OCI-M1 (cell line): ENCODE measurements at regions not wholly inside any gene's neighbourhood (a gene's known extent, or its start where the extent isn't known, plus 50 kb on each side); places are given as distances from the start of the nearest gene placed in this dataset.

Source experiments
- DNase-seq: peaks from one replicate; lab custom pipeline; 2025; lab: John Stamatoyannopoulos, UW

DNA sequence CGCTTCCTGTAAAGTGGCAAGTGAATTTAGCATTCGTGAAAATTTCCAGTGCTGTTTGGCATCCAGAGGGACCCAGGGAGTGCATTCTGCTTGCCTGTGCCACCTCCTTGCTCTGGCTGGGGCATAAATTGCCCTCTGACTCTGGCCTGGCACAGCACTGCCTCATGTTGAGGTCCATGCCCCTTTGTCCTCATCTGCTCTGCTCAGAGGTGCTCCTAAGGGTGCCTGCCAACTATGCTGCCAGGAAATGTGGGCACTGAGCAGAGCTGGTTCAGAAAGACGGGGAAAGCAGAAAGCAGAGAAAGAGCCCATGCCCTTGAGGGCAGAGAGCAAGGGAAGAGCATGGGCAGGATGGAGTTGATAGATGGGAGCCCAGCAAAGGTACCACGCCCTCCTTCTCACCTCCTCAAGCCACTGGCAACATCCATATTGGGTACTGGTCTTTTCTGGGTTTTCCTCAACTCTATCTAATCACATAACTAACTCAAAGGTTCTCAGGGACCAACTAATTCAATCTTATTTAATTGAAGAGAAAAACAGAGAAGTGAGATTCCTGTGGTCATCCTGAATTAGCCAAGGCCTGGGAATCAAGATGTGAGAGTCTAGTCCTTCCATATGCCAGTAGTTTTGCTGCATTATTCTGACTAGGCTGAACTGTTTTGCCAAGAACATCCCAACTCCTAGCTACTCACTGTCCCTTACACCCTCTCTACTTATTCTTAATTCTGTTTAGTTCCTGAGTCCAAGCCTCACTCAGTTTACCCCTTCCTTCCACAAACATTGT, 441.5 kb upstream of the TNP1 start:
- no peak for DNase-seq

DNA sequence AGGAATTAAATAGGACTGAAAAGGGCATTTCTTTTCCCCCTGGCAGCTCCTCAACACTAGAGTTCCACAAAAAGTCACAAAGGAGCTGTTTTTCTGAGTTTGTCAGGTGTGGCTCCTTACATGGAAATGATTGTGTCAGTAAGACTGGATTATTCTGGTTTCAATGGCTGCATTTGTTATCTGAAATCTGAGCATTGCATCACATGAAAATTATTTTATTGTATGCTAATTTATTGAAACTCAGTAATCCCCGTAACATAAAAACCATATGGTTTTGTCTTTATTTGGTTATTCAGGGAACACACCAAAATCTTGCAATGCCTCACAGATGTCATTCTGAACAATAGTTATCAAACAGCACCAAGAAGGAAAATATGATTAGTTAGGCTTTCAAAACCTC, 439.7 kb upstream of the TNP1 start:
- DNase-seq: no peak

DNA sequence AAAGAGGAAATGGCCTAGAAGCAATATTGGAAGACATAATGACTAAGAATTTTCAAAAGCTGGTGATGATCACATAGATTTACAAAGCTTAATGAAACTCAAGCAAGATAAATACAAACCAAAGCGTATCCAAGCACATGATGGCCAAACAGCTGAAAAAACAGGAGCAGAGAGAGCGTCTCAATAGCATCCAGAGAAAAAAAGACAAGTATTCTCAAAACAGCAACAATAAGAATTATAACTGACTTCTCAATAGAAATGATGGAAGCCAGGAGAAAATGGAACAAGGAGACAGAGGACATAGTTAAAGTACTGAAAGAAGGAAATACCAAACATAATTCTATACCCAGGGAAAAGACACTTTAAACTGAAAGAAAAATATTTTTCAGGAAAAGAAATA, 437.2 kb upstream of the TNP1 start:
- DNase-seq: peak; percentile 36

DNA sequence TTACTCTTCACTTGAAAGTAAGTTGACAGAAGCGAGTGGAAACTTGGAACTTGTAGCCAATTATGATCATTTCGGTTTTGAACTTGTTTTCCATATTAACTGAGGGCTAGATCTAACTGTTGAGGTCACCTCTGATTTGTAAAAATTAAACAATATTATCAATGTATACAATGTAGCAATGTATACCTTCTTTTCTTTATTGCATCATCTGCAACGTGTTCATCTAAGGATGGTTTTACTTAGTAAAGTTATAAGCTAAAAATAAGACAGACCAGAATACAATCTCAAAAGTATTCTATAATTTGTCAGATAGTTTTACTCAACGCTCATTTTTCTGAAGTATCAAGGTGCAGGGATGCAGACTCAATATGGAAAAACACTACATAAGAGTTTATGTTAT, 435.0 kb upstream of the TNP1 start:
- no peak for DNase-seq

DNA sequence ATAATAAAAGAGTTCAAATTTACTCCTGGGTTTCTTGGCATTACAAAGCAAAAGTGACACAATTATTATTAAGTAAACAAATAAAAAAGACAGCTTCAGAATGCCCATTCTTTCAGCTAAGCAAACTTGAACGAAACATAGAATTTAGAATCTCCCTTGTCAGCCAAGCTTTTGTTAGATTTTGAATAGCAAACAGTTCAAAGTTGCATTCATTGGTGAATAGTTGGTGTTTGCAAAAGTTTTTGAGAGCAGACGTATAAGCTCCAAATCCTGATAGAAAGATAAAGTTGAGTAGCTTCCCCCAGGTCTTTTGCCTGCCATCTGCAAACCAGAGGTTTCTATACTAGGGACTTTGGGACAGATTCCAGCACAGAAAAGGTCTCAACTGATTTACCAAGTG, 434.3 kb upstream of the TNP1 start:
- no peak for DNase-seq

DNA sequence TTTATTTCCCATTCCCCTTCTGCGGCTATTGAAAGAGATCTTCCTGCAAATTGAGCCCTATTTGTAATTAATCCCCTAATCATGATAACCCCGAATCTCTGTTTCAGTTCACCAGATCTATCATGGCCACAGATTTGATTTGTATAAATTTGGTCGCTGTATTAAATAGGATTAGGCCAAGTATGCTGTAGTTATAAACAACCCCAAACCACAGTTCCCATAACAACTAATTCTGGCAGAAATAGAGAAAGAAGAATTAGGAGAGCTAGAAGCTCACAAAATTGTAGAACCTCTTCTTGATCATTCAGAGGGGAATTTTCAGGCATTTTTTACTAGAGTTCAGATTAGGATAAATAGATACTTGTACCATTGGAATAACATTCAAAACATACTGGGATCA, 433.7 kb upstream of the TNP1 start:
- DNase-seq: no peak

DNA sequence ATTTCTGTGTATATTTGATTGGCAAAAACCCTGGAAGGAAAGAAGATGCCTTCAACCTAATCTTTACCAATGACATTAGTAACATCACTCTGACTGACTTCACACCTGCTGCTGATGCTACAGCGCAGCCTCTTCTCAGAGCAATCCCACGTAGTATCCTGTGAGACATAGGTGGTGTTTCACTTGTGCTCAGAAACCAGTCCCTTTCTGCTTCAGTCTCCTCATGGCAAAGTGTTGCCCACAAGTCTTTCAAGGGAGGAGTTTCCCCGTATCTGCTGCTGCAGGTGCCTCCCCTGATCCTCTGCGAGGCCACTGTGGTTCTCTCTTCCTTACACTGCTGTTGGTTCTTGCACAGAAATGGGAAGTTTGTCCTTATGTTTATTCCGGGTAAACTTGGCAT, 433.2 kb upstream of the TNP1 start:
- DNase-seq: no peak

DNA sequence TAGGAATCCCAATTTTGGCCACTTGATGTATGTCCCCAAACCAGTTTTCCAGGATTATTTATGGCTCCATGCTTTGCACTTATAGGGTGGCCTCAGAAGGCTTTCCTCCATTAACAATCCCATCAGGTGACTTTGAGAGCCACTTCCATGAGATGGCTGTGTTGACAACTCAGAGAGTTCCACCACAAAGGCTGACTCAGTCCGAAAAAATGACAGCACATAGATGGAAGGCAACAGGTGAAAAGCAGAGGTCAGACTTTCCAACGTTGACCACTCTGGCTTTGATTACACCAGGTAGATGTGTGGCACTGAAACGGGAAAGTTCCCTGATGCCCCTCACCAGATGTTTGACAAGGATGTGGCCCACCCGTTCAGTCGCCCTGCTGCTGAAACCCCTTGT, 431.4 kb upstream of the TNP1 start:
- no peak for DNase-seq

DNA sequence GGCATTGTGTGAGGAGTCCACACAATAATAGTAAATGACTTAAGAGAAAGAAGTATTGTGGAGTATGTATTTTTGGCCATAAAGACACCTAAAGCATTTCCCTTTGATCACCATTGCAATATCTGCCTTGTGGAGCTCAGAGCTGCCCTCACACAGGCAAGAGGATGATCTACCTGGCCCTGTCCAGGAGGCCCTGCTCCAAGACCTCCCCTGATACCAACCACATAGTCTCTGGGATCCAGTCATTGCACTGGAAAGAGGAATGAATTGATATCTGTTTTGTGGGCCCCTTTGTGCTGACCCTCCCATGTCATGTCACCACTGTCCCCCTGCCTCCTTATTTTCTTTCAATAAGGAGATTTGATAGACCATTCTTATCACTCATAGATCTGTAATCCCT, 430.6 kb upstream of the TNP1 start:
- no peak for DNase-seq

DNA sequence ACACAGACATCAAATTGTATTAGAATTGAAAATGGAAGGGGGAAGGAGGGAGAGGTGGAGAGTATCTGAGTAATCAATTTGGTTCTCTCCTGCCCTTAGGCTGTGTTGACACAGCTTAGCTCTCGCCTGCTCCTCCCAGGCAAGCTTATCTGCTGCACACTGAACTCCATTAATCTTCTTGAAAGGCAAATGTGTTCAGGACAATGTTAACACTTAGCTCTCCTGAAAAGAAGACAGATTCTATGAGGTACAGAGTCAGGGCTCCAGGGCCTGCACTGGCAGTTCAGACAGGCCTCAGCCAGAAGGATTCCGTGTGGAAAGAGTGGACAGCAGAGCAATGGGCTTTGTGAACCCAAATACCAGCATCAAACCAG, 430.0 kb upstream of the TNP1 start:
- peak; percentile 64 for DNase-seq

DNA sequence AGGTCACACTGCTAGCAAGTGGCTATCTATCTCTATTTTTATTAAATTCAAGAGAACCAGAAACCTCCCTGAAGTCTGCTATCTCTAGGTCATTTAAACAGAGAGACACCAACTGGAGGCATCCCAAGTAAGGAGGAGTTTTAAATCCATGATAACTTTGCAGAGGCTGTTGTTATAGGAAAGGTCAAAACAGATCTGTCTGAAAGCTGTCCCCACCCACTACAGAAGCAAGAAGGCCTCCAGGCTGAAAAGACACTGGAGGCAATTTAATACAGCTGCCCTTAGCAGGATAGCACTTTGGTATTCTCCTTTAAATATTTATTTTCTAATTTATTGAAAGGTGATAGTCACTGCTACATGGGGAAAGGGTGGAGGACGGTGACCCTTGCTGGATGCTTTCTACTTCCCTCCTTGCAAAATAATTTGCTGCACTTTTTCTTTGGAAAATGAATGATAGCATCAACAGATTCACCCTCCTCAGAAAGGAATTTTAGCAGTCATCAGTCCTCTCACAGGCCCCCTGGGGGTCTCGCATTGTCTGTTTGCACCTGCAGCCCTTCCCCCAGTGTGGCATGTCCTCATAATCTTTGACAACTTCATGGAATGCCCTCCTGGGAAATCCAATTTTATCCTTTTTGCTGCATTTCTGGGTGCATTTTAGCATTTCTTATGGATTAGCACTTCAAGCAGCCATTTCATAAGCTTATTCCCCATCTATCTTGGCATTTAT, 429.5 kb upstream of the TNP1 start:
- DNase-seq: peak; percentile 12

DNA sequence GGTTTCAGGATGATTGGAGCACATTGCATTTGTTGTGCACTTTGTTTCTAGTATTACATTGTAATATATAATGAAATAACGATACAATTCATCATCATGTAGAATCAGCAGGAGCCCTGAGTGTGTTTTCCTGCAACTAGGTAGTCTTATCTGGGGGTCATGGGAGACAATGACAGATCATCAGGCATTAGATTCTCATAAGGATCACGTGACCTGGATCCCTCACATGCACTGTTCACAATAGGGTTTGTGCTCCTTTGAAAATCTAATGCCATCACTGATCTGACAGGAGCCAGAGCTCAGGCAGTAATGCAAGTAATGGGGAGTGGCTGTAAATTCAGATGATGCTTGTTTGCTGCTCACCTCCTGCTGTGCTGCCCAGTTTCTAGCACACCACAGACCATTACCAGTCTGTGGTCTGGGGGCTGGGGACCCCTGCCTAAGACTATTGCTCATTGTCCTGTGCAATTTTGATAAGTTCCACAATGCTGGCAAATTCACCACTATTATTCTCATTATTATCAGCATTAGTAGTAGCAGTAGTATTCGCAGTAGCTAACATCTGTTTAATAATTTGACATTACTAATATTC, 428.7 kb upstream of the TNP1 start:
- no peak for DNase-seq

DNA sequence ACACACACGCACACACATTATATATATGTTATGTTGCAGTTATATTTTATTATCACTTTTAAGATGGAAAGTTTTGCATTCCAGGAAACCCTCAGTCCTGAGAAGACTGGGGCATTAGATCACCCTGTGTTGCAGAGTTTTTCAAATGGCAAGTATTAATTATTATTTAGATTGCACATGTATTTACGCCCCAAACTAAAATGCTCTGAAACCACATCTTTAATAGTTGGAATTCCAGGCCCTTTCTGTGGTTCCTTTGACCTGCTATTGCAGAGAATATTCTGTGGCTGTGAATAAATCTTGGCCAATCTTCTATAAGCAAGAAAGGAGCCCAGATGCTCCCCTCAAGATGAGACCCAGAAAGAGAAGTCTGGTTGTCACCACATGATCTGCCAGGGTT, 427.0 kb upstream of the TNP1 start:
- no peak for DNase-seq

DNA sequence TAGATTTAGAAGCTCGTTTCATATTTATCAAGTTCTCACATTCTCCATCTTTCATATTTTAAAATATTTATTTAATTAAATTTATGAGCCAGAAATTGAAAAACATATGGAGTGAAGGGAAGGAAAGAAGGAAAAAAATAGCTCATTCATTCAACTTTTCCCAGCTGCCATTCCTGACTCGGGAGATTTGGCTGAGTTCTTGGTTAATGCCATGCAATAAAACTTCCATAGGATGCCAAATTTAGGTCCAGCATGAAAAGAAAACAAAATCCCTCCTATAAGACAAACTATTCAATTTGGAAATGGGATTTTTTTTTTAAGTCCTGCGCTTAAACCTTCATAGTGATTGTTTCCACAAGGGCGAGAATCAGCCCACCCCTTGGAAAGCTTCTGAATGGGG, 426.1 kb upstream of the TNP1 start:
- no peak for DNase-seq

DNA sequence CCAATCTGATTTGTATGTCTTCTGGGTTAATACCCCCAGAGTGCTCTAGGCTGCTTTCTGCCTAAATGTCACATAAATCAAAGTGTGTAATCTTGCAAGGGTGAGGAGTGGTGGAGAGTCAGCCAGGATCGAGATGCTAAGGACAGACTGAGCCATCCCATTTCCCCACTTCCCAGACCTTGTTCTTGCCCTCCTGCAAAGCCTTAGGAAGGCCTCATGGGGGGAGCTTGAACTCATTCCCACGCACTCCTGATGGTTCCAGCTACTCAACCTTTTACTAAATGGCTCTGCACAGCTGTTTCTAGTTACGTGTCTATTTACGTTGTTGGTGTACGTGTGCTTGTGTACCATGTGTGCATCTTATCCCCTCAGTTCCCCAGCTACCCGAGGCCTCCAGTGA, 423.6 kb upstream of the TNP1 start:
- no peak for DNase-seq

DNA sequence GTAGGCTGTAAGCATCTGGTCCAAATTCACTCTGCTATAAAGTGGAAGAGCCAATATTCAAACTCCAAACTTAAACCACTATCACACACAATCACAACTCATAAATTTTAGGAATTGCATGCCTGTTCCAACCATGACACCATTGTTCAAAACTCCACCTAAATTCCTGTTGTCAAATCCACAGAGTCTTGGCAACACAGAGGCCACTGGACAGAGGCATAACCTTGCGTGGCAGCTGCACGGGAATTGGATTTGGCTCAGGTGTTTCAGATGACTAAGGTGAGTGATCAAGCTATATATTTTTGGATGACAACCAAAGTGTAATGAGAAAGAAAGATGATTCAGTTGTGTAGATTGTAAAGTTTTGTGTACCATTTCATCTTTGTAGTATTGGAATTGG, 422.7 kb upstream of the TNP1 start:
- DNase-seq: no peak

DNA sequence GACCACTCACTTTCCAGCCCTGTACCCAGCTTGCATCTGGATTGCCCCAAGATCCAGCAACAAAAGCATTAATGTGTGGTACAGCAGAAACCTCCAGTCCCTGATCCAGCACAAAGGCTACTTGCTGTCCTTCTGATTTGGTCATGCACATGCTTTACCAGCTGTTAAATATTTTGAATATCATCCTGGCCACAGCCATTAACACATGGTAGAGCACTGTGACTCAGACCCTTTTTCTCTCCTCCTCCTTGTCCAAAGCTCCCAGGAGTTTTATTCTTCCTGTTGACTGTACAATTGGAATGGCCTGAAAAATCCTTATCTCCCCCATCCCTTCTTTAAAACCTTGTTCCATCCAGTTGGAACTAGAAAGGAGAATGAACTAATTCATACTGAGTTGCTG, 419.7 kb upstream of the TNP1 start:
- DNase-seq: no peak

DNA sequence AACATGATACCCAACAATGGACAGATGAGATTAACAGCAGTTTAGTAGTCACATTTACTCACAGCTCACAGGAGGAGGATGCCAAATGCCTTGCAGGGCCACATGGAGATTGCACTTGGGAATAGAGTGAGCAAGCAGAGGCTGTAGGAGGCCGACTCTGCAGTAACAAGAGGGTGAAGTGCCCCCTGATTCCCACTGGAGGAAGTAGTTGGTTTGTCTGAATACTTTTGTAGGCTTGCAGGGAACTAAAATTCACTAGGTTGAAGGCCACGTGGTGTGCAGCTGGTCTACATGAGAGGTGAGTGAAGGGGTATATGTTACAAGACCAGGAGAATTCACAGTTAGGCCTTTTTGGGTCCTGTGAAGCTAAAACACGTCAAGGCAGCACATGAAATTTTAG, 419.3 kb upstream of the TNP1 start:
- no peak for DNase-seq

DNA sequence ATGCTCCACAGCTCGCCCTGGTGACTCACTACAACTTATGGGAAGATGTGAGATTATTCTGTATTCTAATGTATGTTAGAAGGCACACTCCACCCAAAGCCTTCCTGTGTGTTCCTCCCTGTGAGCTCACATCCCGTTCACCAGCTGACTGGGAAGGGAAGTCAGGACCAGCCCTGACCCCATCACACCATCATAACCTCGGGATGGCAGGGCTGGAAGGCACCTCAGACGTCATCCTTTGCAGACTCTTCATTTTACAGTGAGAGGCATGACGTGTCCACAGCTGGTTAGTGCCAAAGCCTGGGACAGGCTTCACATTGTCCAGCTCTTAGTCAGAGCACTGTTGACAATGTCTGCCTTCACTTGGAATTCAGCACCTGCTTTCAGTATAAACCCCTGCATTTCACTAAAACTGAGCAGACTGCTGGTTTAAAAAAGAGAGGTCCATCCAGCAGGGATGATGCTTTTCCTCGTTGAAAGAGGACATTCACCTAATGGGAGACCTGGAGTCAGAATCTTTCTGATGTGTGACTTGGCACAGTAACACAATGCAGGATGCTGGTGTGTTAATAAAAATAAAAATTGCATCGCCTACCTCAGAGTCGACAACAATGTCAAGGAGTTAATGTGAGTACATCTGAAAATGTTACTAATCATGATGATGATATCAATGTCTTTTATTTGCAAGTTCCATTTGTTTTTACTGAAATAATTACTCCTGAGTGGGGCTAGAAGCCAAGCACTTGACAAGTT, 418.0 kb upstream of the TNP1 start:
- DNase-seq: no peak

DNA sequence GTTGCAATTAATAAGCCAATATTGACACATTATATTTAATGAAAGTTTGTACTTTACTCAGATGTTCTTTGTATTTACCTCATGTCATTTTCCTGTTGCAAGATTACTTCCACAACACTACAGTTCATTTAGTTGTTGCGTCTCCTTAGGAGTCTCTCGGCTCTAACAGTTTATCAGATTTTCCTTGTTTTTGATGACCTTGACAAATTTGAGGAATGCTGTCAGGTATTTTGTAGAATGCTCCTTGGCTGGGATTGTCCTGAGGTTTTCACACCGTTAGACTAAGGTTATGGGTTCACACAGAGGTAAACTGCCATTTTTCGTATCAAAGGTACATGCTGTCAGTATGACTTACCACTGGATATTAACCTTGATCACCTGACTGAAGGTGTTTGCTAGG, 416.6 kb upstream of the TNP1 start:
- no peak for DNase-seq

DNA sequence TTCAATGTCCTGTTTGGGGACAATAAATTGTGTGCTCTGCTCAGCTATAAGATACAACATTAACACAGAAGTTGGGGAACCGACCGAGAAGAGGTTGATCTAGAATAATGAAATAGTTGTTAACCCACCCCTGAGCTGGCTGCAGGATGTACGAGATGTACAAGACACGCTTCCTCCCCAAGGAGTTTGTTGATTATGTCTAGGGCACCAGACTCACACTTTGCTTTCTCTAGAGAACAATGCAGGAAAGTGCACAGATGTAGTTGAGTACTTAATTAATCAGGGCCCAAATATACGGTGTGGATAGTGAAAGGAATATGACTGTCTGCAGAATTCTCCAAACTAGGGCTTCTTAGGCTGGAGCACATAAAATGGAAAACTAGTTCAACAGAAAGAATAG, 415.2 kb upstream of the TNP1 start:
- no peak for DNase-seq

DNA sequence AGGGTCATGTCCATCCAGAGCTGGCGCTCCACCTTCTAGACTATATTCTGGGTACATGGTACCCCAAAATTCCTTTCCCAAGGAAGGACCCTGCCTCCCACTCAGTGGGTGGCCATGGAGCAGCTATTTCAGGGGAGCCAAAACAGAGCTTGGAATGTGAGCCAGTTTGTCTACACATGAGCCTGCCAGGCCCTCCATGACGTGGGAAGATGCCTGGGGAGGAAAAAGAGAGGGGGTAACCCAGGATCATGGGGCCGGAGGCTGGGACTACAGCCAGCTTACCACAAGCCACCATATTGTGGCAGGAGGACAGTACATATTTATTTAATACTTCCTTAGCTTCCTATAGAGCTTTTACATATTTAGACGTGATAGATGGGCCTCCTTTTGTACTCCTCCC, 414.7 kb upstream of the TNP1 start:
- DNase-seq: no peak

DNA sequence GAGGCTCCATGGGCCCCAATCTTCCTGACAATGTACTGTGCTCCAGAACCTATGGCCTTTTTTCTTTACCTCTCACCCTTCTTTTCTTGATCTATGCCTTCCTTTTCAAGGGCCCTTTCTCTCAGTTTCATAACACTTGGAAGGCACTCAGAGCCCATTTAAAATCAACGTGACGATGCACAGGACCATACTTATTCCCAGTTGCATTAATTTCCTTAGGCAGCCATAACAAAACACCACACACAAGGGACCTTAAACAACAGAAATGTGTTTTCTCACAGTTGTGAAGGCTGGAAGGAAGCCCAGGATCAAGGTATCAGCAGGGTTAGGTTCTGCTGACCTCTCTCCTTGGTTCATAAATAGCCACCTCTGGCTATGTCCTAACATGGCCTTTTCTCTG, 414.0 kb upstream of the TNP1 start:
- no peak for DNase-seq
